HCT116 (cell line): ENCODE measurements at regions not wholly inside any gene's neighbourhood (a gene's known extent, or its start where the extent isn't known, plus 50 kb on each side); places are given as distances from the start of the nearest gene placed in this dataset.
"Not testable (repeated sequence)": the region's sequence is repeated elsewhere in the genome, so short reads cannot be mapped to it uniquely, and the experiment has no call there.

Experiments used
- ATAC-seq: fragments of 200-7000 bp; cut with Tn5 transposase; 2 replicates; pipeline ENCODE4 v1.9.1; 2020; ENCODE audit warnings: mild to moderate bottlenecking, moderate library complexity
- BruUV-seq: library from RNA; stranded (reverse); fragments of 400-500 nt; replicated peaks from 2 replicates; lab custom pipeline; 2021; lab: Mats Ljungman, UMichigan
- CTCF ChIA-PET: fragments of 300-600 bp; sonication (Branson Sonifier 250); formaldehyde crosslinking; loops from one replicate; lab custom pipeline; 2021; ENCODE audit warnings: antibody characterized with exemption; lab: Charles Lee
- POLR2A ChIA-PET: fragments of 300-600, 350-600 bp; sonication (Branson Sonifier 250); formaldehyde crosslinking; loops from one replicate; lab custom pipeline; 2021; ENCODE audit warnings: antibody characterized with exemption; lab: Charles Lee
- RAD21 ChIA-PET, 2 experiments: fragments of 300-600 bp; sonication (Branson Sonifier 250); formaldehyde crosslinking; loops; one replicate each; lab custom pipeline; 2023; ENCODE audit warnings: low total read pairs in 2 of 2; ENCODE audit not compliant: uncharacterized antibody in 2 of 2, unreplicated experiment in 2 of 2, low non-redundant PET in 1 of 2; lab: Charles Lee
- DNase-seq: peaks from one replicate; pipeline ENCODE4 v3.0.0-alpha.2; 2010; ENCODE audit warnings: low read depth, low spot score
- H2AFZ ChIP-seq: fragments of 200-600 bp; shearing (Covaris generic), sonication (generic); 2 replicates; pipeline ENCODE4 v1.6.1; 2017; ENCODE audit warnings: low read depth, mixed run types, mixed read lengths, antibody characterized with exemption, low read length; ENCODE audit not compliant: poor library complexity, severe bottlenecking
- H3K27ac ChIP-seq: 2 replicates; pipeline ENCODE4 v1.5.1; 2012; ENCODE audit warnings: low read depth, low read length
- H3K27me3 ChIP-seq: fragments of 200-600 bp; sonication (generic); 2 replicates; pipeline ENCODE4 v1.6.1; 2016; ENCODE audit warnings: mixed run types, low read length, mixed read lengths; ENCODE audit not compliant: insufficient read depth
- H3K36me3 ChIP-seq, 2 experiments: fragments of 200-500 bp in 1 of 2; fragments of 200-600 bp in 1 of 2; sonication (Bioruptor generic) in 1 of 2; sonication (generic) in 1 of 2; 2 replicates each; pipeline versions ENCODE4 v1.5.1 to v1.6.1; 2014 to 2016; ENCODE audit warnings: low read length in 2 of 2, inconsistent platforms in 1 of 2, mixed read lengths in 1 of 2, mixed run types in 1 of 2; ENCODE audit not compliant: insufficient read depth in 2 of 2, control insufficient read depth in 1 of 2
- H3K4me1 ChIP-seq, 2 experiments: fragments of 200-600 bp in 1 of 2; sonication (generic) in 1 of 2; 2 replicates each; pipeline versions ENCODE4 v1.5.1 to v1.6.1; 2012 to 2017; ENCODE audit warnings: low read length in 2 of 2, inconsistent platforms in 1 of 2, mild to moderate bottlenecking in 1 of 2, mixed read lengths in 1 of 2, mixed run types in 1 of 2, moderate library complexity in 1 of 2; ENCODE audit not compliant: insufficient read depth in 2 of 2, control insufficient read depth in 1 of 2
- H3K4me2 ChIP-seq: fragments of 200-600 bp; sonication (generic); 2 replicates; pipeline ENCODE4 v1.6.1; 2017; ENCODE audit warnings: mixed run types, low read length, mixed read lengths
- H3K4me3 ChIP-seq, 2 experiments: fragments of 200-600 bp in 1 of 2; sonication (generic) in 1 of 2; replicated peaks in 1 of 2; 2 replicates each; pipeline ENCODE4 v1.5.1; 2011 to 2016; ENCODE audit warnings: low read length in 2 of 2, control low read depth in 1 of 2, low read depth in 1 of 2, mild to moderate bottlenecking in 1 of 2, mixed read lengths in 1 of 2, mixed run types in 1 of 2
- H3K79me2 ChIP-seq: fragments of 200-600 bp; sonication (generic); 2 replicates; pipeline ENCODE4 v1.6.1; 2017; ENCODE audit warnings: mild to moderate bottlenecking, mixed run types, low read length, moderate library complexity, mixed read lengths; ENCODE audit not compliant: insufficient read depth
- H3K9ac ChIP-seq: fragments of 200-600 bp; sonication (generic); 2 replicates; pipeline ENCODE4 v1.6.1; 2016; ENCODE audit warnings: low read length, mixed read lengths
- H3K9me2 ChIP-seq: fragments of 200-600 bp; sonication (generic), shearing (Covaris generic); 2 replicates; pipeline ENCODE4 v1.6.1; 2017; ENCODE audit warnings: mixed run types, mild to moderate bottlenecking, moderate library complexity; ENCODE audit not compliant: insufficient read depth
- H3K9me3 ChIP-seq, 2 experiments: fragments of 200-500 bp in 1 of 2; fragments of 200-600 bp in 1 of 2; sonication (Bioruptor generic) in 1 of 2; sonication (generic) in 1 of 2; 2 replicates each; pipeline ENCODE4 v1.6.1; 2014 to 2017; ENCODE audit warnings: low read length in 2 of 2, mixed read lengths in 2 of 2, inconsistent platforms in 1 of 2, low read depth in 1 of 2, mild to moderate bottlenecking in 1 of 2, mixed run types in 1 of 2, moderate library complexity in 1 of 2; ENCODE audit not compliant: control insufficient read depth in 1 of 2, insufficient read depth in 1 of 2
- H4K20me1 ChIP-seq: fragments of 200-600 bp; sonication (generic), shearing (Covaris generic); 2 replicates; pipeline ENCODE4 v1.6.1; 2017; ENCODE audit warnings: mixed run types, mild to moderate bottlenecking, moderate library complexity; ENCODE audit not compliant: insufficient read depth
- intact Hi-C: fragments of 100-400 bp; cut with micrococcal nuclease; formaldehyde crosslinking; loops from 2 replicates; pipeline ENCODE4 v1.10.0; 2022

DNA sequence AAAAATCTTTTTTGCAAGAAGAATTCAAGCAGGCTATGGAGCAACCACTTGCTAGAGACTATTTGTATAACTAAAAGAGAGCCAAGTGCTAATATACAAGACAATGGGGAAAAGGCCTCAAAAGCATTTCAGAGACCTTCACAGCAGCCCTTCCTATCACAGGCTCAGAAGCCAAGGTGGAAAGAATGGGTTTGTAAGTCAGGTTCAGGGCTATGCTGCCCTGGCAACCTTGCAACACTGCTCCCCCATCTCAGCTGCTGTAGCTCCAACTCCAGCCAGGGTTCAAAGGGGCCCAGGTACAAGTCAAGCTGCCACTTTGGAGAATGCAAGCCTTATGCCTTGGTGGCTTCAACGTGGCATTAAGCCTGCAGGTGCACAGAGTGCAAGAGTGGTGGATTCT, 253.7 kb upstream of the C1QTNF3 start:
- H2AFZ ChIP-seq, H3K4me3 ChIP-seq, H3K9me3 ChIP-seq, BruUV-seq, H3K27ac ChIP-seq, H3K79me2 ChIP-seq, H3K9ac ChIP-seq, CTCF ChIA-PET, H3K36me3 ChIP-seq, H3K9me2 ChIP-seq, H3K27me3 ChIP-seq, H3K4me2 ChIP-seq, intact Hi-C loops, DNase-seq, H4K20me1 ChIP-seq, POLR2A ChIA-PET, ATAC-seq, RAD21 ChIA-PET, H3K4me1 ChIP-seq: not testable (repeated sequence)

DNA sequence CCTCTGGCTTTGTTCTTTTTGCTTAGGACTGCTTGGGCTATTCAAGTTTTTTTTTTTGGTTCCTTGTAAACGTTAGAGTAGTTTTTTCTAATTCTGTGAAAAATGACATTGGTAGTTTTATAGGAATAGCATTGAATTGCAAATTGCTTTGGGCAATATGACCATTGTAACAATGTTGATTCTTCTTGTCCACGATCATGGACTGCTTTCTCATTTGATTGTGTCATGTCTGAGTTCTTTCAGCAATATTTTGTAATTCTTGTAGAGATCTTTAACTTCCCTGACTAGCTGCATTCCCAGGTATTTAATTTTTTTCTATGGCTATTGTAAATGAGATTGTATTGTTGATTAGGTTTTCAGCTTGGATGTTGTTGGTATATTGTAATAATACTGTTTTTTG, 286.2 kb upstream of the C1QTNF3 start:
- DNase-seq, H3K79me2 ChIP-seq, H3K9me2 ChIP-seq, H4K20me1 ChIP-seq, H3K4me2 ChIP-seq, H3K4me3 ChIP-seq, H3K9me3 ChIP-seq, ATAC-seq, RAD21 ChIA-PET, CTCF ChIA-PET, intact Hi-C loops, H2AFZ ChIP-seq, H3K9ac ChIP-seq, H3K36me3 ChIP-seq, H3K4me1 ChIP-seq, H3K27ac ChIP-seq, H3K27me3 ChIP-seq, POLR2A ChIA-PET, BruUV-seq: not testable (repeated sequence)

DNA sequence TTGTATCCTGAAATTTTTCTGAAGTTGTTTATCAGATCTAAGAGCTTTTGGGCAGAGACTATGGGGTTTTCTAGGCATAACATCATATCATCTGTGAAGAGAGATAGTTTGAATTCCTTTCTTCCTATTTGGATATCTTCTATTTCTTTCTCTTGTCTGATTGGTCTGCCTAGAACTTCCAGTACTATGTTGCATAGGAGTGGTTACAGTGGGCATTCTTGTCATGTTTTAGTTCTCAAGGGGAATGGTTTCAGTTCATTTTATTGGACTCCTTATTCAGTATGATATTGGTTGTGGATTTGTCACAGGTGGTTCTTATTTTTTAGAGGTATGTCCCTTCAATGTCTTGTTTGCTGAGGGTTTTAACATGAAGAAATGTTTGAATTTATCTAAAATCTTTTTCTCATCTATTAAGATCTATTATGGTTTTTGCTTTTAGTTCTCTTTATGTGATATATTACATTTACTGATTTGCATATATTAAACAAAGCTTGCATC, 286.6 kb upstream of the C1QTNF3 start:
- POLR2A ChIA-PET, H3K9me2 ChIP-seq, H3K4me1 ChIP-seq, CTCF ChIA-PET, H3K9me3 ChIP-seq, RAD21 ChIA-PET, H3K27me3 ChIP-seq, DNase-seq, BruUV-seq, H2AFZ ChIP-seq, H3K27ac ChIP-seq, H3K79me2 ChIP-seq, intact Hi-C loops, H3K4me2 ChIP-seq, H3K36me3 ChIP-seq, H4K20me1 ChIP-seq, H3K4me3 ChIP-seq, H3K9ac ChIP-seq, ATAC-seq: not testable (repeated sequence)

DNA sequence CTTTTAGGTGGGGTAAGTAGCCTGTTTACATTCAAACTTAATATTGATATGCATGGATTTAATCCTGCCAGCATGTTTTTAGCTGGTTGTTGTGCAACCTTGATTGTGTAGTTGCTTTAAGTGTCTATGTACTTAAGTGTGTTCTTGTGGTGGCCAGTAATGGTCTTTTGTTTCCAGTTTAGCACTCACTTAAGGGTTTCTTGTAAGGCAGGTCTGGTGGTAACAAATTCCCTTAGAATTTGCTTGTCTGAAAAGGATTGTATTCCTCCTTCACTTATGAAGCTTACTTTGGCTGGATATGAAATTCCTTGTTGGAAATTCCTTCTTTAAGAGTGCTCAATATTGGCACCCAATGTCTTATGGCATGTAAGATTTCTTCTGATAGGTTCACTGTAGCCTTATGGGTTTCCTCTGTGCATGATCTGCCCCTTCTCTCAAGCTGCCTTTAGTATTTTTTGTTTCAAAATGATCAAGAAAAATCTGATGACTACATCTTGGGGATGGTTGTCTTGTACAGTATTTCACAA, 289.0 kb upstream of the C1QTNF3 start:
- BruUV-seq, H3K9ac ChIP-seq, intact Hi-C loops, H3K4me3 ChIP-seq, H3K79me2 ChIP-seq, H3K27ac ChIP-seq, CTCF ChIA-PET, POLR2A ChIA-PET, H4K20me1 ChIP-seq, H2AFZ ChIP-seq, H3K4me2 ChIP-seq, H3K4me1 ChIP-seq, H3K9me3 ChIP-seq, DNase-seq, H3K36me3 ChIP-seq, ATAC-seq, RAD21 ChIA-PET, H3K27me3 ChIP-seq, H3K9me2 ChIP-seq: not testable (repeated sequence)
